Heart left ventricle (tissue), 16 donors: ENCODE measurements at regions not wholly inside any gene's neighbourhood (a gene's known extent, or its start where the extent isn't known, plus 50 kb on each side); places are given as distances from the start of the nearest gene placed in this dataset.

Experiments used
- ATAC-seq, 4 donors: fragments of 200-7000 bp; cut with Tn5 transposase; one replicate each; pipeline ENCODE4 v1.9.1; 2020 to 2022; ENCODE audit warnings: moderate library complexity in 4 of 4, mild to moderate bottlenecking in 3 of 4, moderate number of reproducible peaks in 1 of 4
- DNase-seq, 5 donors: peaks; one replicate each; pipeline ENCODE4 v3.0.0-alpha.2; 2020
- H3K27ac ChIP-seq, 12 donors: fragments of 200-600 bp; sonication (generic) in 4 of 12; one replicate each; pipeline versions ENCODE4 v1.5.0 to v1.8.0; 2016 to 2022; ENCODE audit warnings: mild to moderate bottlenecking in 2 of 12
- H3K27me3 ChIP-seq, 9 donors: fragments of 200-600 bp; sonication (generic) in 2 of 9; one replicate each; pipeline versions ENCODE4 v1.5.1 to v1.8.0; 2016 to 2022; ENCODE audit warnings: mild to moderate bottlenecking in 3 of 9
- H3K36me3 ChIP-seq, 9 donors: fragments of 200-600 bp; sonication (generic) in 2 of 9; one replicate each; pipeline versions ENCODE4 v1.5.0 to v1.8.0; 2018 to 2022; ENCODE audit warnings: mild to moderate bottlenecking in 2 of 9
- H3K4me1 ChIP-seq, 12 donors: fragments of 200-600 bp; sonication (generic) in 4 of 12; one replicate each; pipeline versions ENCODE4 v1.5.0 to v1.8.0; 2016 to 2022; ENCODE audit warnings: mild to moderate bottlenecking in 3 of 12
- H3K4me3 ChIP-seq, 12 donors: fragments of 200-600 bp; sonication (generic) in 4 of 12; one replicate each; pipeline versions ENCODE4 v1.5.0 to v1.8.0; 2017 to 2022; ENCODE audit warnings: mild to moderate bottlenecking in 9 of 12, moderate library complexity in 4 of 12
- H3K9me3 ChIP-seq, 12 donors: fragments of 200-600 bp; sonication (generic) in 4 of 12; one replicate each; pipeline versions ENCODE4 v1.5.0 to v1.8.0; 2016 to 2022; ENCODE audit warnings: mild to moderate bottlenecking in 1 of 12
- CTCF ChIP-seq, 12 donors: fragments of 200-600 bp; sonication (generic) in 4 of 12; IDR thresholded peaks; one replicate each; pipeline versions ENCODE4 v1.5.0 to v1.8.0; 2018 to 2022; ENCODE audit warnings: antibody characterized with exemption in 12 of 12, mild to moderate bottlenecking in 5 of 12
- POLR2A ChIP-seq, 2 donors: fragments of 450-650 bp; IDR thresholded peaks; one replicate each; pipeline ENCODE4 v1.6.1; 2017; ENCODE audit warnings: antibody characterized with exemption in 2 of 2, mild to moderate bottlenecking in 2 of 2, moderate library complexity in 2 of 2
- WGBS, 4 donors: extraction: QIAGEN DNeasy Blood & Tissue Kit in 2 of 4; methylation state at CpG; one replicate each; pipeline versions ENCODE4 v1.1.5 to v1.1.7; 2013 to 2018; 5-methylcytosine and 5-hydroxymethylcytosine counted together
- intact Hi-C, 10 donors: fragments of 100-400 bp; cut with DNase I; formaldehyde crosslinking; loops; one replicate each; pipeline versions ENCODE4 v1.11.1 to v1.14.2; 2022
- donor health status: ischemic (EF 13 %, LVEDD 7.1; RV severe dilation, severe dysfunction).
- donor health status: healthy with polysubstance abuse.
- donor health status: DM: no; HTN: yes; CAD: no.
- donor health status: DM: no; HTN: no; CAD: no.
- donor health status: ischemic (EF 25% LVEDD 6.9; RV normal size, moderate dysfunction).
- donor health status: ischemic (EF 25% LVEDD 5.7; RV mildly dilated, moderate dysfunction).
- donor health status: healthy.
- donor health status: DM: yes; HTN: yes; CAD: no.
- donor health status: ischemic (EF 35%, LVEDD 5.7; RV mildly dilated, moderate dysfunction).
- donor health status: nonischemic (EF 11% LVEDD 7.7; RV severe dilation, severe dysfunction).
- donor health status: DM: yes; HTN: yes; CAD: no.
- donor health status: PGD.
- donor health status: ischemic (EF 29% LVEDD 5.4; RV normal size, mild dysfunction).
- donor health status: nonischemic (EF 23%, LVEDD 6.1; RV moderate dilation, normal function).

- H3K4me3 ChIP-seq, result no peak overlapping the region
- no peaks in the 10 kb centered on the region for H3K27me3 ChIP-seq
- DNase-seq (no peak), ATAC-seq (no peak)
- H3K4me1 ChIP-seq, result peaks cover 0 to 13% (median 3%) of the 10 kb centered on the region in 12 donors
- TF ChIP-seq POLR2A (IDR thresholded peaks at IDR 0.05) (no peak), CTCF (IDR thresholded peaks at IDR 0.05) (no peak)
- intact Hi-C loops, result no loop called here
- H3K9me3 ChIP-seq, result no peaks in the 10 kb centered on the region
- H3K27ac ChIP-seq, result peak overlapping the region in 1 of 12 donors; percentile 40
- 92 to 94% (median 92%) methylated on average over 3 of the region's 3 CpGs for WGBS, 4 donors
- H3K36me3 ChIP-seq, result no peaks in the 10 kb centered on the region
These were observed 70.3 kb upstream of the EMCN start for GRCh38 chr4:100588076-100588475.

GRCh38 chr4:100582146-100582545 is 64.3 kb upstream of the EMCN start:
- intact Hi-C loops, result no loop called here
- Histone ChIP-seq H3K9me3 (no peaks in the 10 kb centered on the region), H3K27me3 (no peaks in the 10 kb centered on the region), H3K27ac (no peak overlapping the region), H3K4me1 (no peaks in the 10 kb centered on the region), H3K36me3 (no peaks in the 10 kb centered on the region), H3K4me3 (no peak overlapping the region)
- no peak for TF ChIP-seq POLR2A (IDR thresholded peaks at IDR 0.05)
- TF ChIP-seq CTCF (IDR thresholded peaks at IDR 0.05), result no peak
- ATAC-seq (no peak), DNase-seq (no peak)
- 53 to 73% (median 65%) methylated on average over 2 of the region's 2 CpGs for WGBS, 4 donors

- Histone ChIP-seq H3K4me3 (no peak overlapping the region), H3K9me3 (no peaks in the 10 kb centered on the region), H3K36me3 (no peaks in the 10 kb centered on the region), H3K4me1 (no peaks in the 10 kb centered on the region), H3K27ac (no peak overlapping the region), H3K27me3 (no peaks in the 10 kb centered on the region)
- intact Hi-C loops, result no loop called here
- TF ChIP-seq POLR2A (IDR thresholded peaks at IDR 0.05) (no peak), CTCF (IDR thresholded peaks at IDR 0.05) (no peak)
- ATAC-seq (no peak), DNase-seq (no peak)
- 61 to 78% (median 68%) methylated on average over 2 of the region's 2 CpGs for WGBS, 4 donors
These were observed 63.5 kb upstream of the EMCN start for GRCh38 chr4:100581337-100581736.

GRCh38 chr4:100576570-100576969 is 58.7 kb upstream of the EMCN start:
- Histone ChIP-seq H3K27ac (no peak overlapping the region), H3K9me3 (no peaks in the 10 kb centered on the region), H3K36me3 (no peaks in the 10 kb centered on the region), H3K4me3 (no peak overlapping the region), H3K4me1 (no peaks in the 10 kb centered on the region), H3K27me3 (no peaks in the 10 kb centered on the region)
- DNase-seq (no peak), ATAC-seq (no peak)
- 90 to 99% (median 94%) methylated on average over 3 of the region's 3 CpGs for WGBS, 4 donors
- no peak for TF ChIP-seq CTCF (IDR thresholded peaks at IDR 0.05)
- no peak for TF ChIP-seq POLR2A (IDR thresholded peaks at IDR 0.05)
- intact Hi-C loops, result no loop called here
